Psoas muscle (tissue), 7 donors: ENCODE measurements at regions not wholly inside any gene's neighbourhood (a gene's known extent, or its start where the extent isn't known, plus 50 kb on each side); places are given as distances from the start of the nearest gene placed in this dataset.

Source experiments
- ATAC-seq, 4 donors: fragments of 200-7000 bp; cut with Tn5 transposase; one replicate each; pipeline ENCODE4 v1.9.1; 2020; ENCODE audit warnings: moderate library complexity in 3 of 4, mild to moderate bottlenecking in 2 of 4
- DNase-seq, 2 donors: peaks; one replicate each; pipeline ENCODE4 v3.0.0-alpha.2; 2020
- H3K27ac ChIP-seq: fragments of 200-600 bp; one replicate; pipeline ENCODE4 v1.8.0; 2022
- H3K27me3 ChIP-seq, 3 donors: fragments of 200-600 bp in 1 of 3; one replicate each; pipeline versions ENCODE4 v1.6.1 to v1.8.0; 2013 to 2022; ENCODE audit warnings: low read length in 2 of 3, mild to moderate bottlenecking in 2 of 3, moderate library complexity in 1 of 3; ENCODE audit not compliant: insufficient read depth in 3 of 3
- H3K36me3 ChIP-seq, 2 donors: fragments of 200-600 bp in 1 of 2; one replicate each; pipeline versions ENCODE4 v1.6.1 to v1.8.0; 2013 to 2022; ENCODE audit warnings: low read depth in 1 of 2, mild to moderate bottlenecking in 1 of 2, moderate library complexity in 1 of 2; ENCODE audit not compliant: insufficient read depth in 1 of 2
- H3K4me1 ChIP-seq: fragments of 200-600 bp; one replicate; pipeline ENCODE4 v1.8.0; 2022
- H3K4me3 ChIP-seq: fragments of 200-600 bp; one replicate; pipeline ENCODE4 v1.8.0; 2022; ENCODE audit warnings: mild to moderate bottlenecking
- H3K9me3 ChIP-seq: fragments of 200-600 bp; one replicate; pipeline ENCODE4 v1.8.0; 2022
- CTCF ChIP-seq: fragments of 200-600 bp; IDR thresholded peaks from one replicate; pipeline ENCODE4 v1.8.0; 2022; ENCODE audit warnings: antibody characterized with exemption
- WGBS, 3 donors: extraction: QIAGEN DNeasy Blood & Tissue Kit; methylation state at CpG; one replicate each; pipeline versions ENCODE4 v1.1.6 to v1.1.7; 2013; 5-methylcytosine and 5-hydroxymethylcytosine counted together
- intact Hi-C, 2 donors: fragments of 100-400 bp; cut with DNase I; formaldehyde crosslinking; loops; one replicate each; pipeline versions ENCODE4 v1.11.0 to v1.14.2; 2022
- donor health status: healthy with polysubstance abuse.
- donor health status: DM: no; HTN: no; CAD: no; lungs with moderate emphysema.
- donor health status: Bipolar disorder and iron deficiency.
- donor health status: healthy.
- donor health status: DM: yes; HTN: yes; CAD: no.
- donor health status: DM: no; HTN: no; CAD: no.
- donor health status: DM: yes; HTN: yes; CAD: no.

GRCh38 chr3:167188592-167188991 lies 191.5 kb downstream of the ZBBX start:
- H3K4me3 ChIP-seq = no peak overlapping the region
- H3K4me1 ChIP-seq = no peaks in the 10 kb centered on the region
- ATAC-seq = no peak
- DNase-seq = no peak
- no peak for TF ChIP-seq CTCF
- H3K27ac ChIP-seq = no peak overlapping the region
- no peaks in the 10 kb centered on the region for H3K27me3 ChIP-seq
- intact Hi-C loops = no loop called here
- H3K9me3 ChIP-seq = no peaks in the 10 kb centered on the region
- H3K36me3 ChIP-seq = no peaks in the 10 kb centered on the region

- WGBS, 3 donors = 45 to 64% (median 51%) methylated on average over 2 of the region's 2 CpGs
- intact Hi-C loops = no loop called here
These were observed 192.9 kb downstream of the ZBBX start for GRCh38 chr3:167187221-167187620.

GRCh38 chr3:167184511-167184910 lies 195.6 kb downstream of the ZBBX start:
- Histone ChIP-seq H3K27me3 (no peaks in the 10 kb centered on the region), H3K4me3 (no peak overlapping the region), H3K36me3 (no peaks in the 10 kb centered on the region), H3K4me1 (no peaks in the 10 kb centered on the region), H3K9me3 (no peaks in the 10 kb centered on the region), H3K27ac (no peak overlapping the region)
- intact Hi-C loops = no loop called here
- ATAC-seq (no peak), DNase-seq (no peak)
- no peak for TF ChIP-seq CTCF
- WGBS, 3 donors = 64 to 87% (median 81%) methylated on average over 3 of the region's 3 CpGs

More at GRCh38 chr3:167187221-167187620, 192.9 kb downstream of the ZBBX start:
- no peaks in the 10 kb centered on the region for H3K36me3 ChIP-seq
- no peak overlapping the region for H3K27ac ChIP-seq
- TF ChIP-seq CTCF = no peak
- no peaks in the 10 kb centered on the region for H3K4me1 ChIP-seq
- no peaks in the 10 kb centered on the region for H3K9me3 ChIP-seq
- DNase-seq = no peak
- no peak for ATAC-seq
- H3K4me3 ChIP-seq = no peak overlapping the region
- H3K27me3 ChIP-seq = no peaks in the 10 kb centered on the region

GRCh38 chr3:167172377-167172776 lies 207.7 kb downstream of the ZBBX start:
- DNase-seq = no peak
- H3K27me3 ChIP-seq = no peaks in the 10 kb centered on the region
- no peaks in the 10 kb centered on the region for H3K9me3 ChIP-seq
- 76 to 90% (median 87%) methylated on average over 1 of the region's 1 CpG for WGBS, 3 donors
- no peaks in the 10 kb centered on the region for H3K4me1 ChIP-seq
- no peak for TF ChIP-seq CTCF
- intact Hi-C loops = no loop called here
- no peak for ATAC-seq
- no peak overlapping the region for H3K4me3 ChIP-seq
- no peak overlapping the region for H3K27ac ChIP-seq
- no peaks in the 10 kb centered on the region for H3K36me3 ChIP-seq

GRCh38 chr3:167167491-167167890 lies 212.6 kb downstream of the ZBBX start:
- TF ChIP-seq CTCF = no peak
- ATAC-seq = no peak
- Histone ChIP-seq H3K9me3 (no peaks in the 10 kb centered on the region), H3K27me3 (no peaks in the 10 kb centered on the region), H3K27ac (no peak overlapping the region), H3K36me3 (no peaks in the 10 kb centered on the region), H3K4me3 (no peak overlapping the region), H3K4me1 (no peaks in the 10 kb centered on the region)
- WGBS, 3 donors = 63 to 69% (median 69%) methylated on average over 3 of the region's 3 CpGs
- intact Hi-C loops = no loop called here
- no peak for DNase-seq
